Prostate gland (tissue), 2 donors: ENCODE measurements at regions not wholly inside any gene's neighbourhood (a gene's known extent, or its start where the extent isn't known, plus 50 kb on each side); places are given as distances from the start of the nearest gene placed in this dataset.

Source experiments
- DNase-seq: peaks from one replicate; pipeline ENCODE4 v3.0.0-alpha.2; 2019; ENCODE audit warnings: low spot score
- H3K27ac ChIP-seq, 2 donors: fragments of 200-600 bp; sonication (generic); 2 replicates each; pipeline ENCODE4 v1.5.1; 2017 to 2019
- H3K27me3 ChIP-seq: fragments of 200-600 bp; sonication (generic); replicated peaks from 2 replicates; pipeline ENCODE4 v1.5.1; 2019; ENCODE audit not compliant: insufficient read depth
- H3K36me3 ChIP-seq, 2 donors: fragments of 200-600 bp; sonication (generic); 1 replicate in 1 of 2; 2 replicates in 1 of 2; pipeline versions ENCODE4 v1.5.1 to v1.8.1; 2017 to 2019
- H3K4me1 ChIP-seq: fragments of 200-600 bp; sonication (generic); replicated peaks from 2 replicates; pipeline ENCODE4 v1.5.1; 2019
- H3K4me3 ChIP-seq, 2 donors: fragments of 200-600 bp; sonication (generic); 2 replicates each; pipeline ENCODE4 v1.5.1; 2017 to 2019
- H3K9me3 ChIP-seq: fragments of 200-600 bp; sonication (generic); 2 replicates; pipeline ENCODE4 v1.5.1; 2017
- POLR2A ChIP-seq: fragments of 450-650 bp; IDR thresholded peaks from one replicate; pipeline ENCODE4 v1.6.1; 2016; ENCODE audit warnings: antibody characterized with exemption, mild to moderate bottlenecking
- POLR2AphosphoS5 ChIP-seq: sonication (generic); formaldehyde crosslinking; IDR thresholded peaks from one replicate; pipeline ENCODE4 v1.6.1; 2017; ENCODE audit warnings: antibody characterized with exemption
- WGBS: methylation state at CpG from one replicate; pipeline ENCODE4 v1.1.5; 2018; 5-methylcytosine and 5-hydroxymethylcytosine counted together
- intact Hi-C: fragments of 100-400 bp; cut with DNase I; formaldehyde crosslinking; loops from one replicate; pipeline ENCODE4 v1.14.2; 2022
- TF ChIP-seq, protein P1 (sequence below), 4 experiments: fragments of 200-600 bp in 2 of 4; fragments of 450-650 bp in 2 of 4; sonication (generic) in 2 of 4; IDR thresholded peaks; 1 replicate in 3 of 4; 2 replicates in 1 of 4; pipeline ENCODE4 v1.5.1; 2016 to 2019; ENCODE audit warnings: antibody characterized with exemption in 4 of 4, mild to moderate bottlenecking in 2 of 4, moderate library complexity in 2 of 4

DNA sequence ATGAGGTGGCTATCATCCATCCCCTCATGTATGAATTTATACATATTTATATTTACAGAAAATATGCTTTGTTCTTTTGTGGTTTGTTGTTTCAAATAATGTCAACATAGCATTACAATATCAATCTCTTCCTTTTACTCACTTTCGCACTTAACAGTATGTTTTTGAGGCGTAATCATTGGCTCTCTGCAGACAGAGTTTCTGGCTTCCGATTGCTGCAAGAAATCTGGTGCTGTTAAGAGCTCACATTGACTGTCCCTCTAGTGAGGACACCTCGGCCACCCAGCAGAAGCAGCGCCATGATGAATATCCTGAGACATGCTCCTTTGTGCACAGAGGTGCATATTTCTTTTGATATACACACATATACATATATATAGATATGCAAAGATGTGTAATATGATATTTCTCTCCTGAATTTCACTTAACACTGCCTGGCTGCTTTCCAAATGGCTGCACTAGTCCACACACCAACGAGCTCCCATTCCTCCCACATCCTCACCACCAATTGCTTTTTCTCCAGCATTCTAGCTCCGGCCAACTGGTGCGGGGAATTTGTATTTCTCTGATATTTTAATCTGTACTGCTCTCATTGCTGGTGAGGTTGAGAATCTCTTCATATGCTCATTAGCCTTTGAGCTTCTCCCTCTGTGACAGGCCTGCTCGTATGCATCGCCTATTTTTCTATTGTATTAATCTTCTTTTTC is 248.4 kb downstream of the SIPA1L2 start:
- H3K27me3 ChIP-seq = no peaks in the 10 kb centered on the region
- intact Hi-C loops = no loop called here
- no peak overlapping the region for H3K4me3 ChIP-seq
- DNase-seq = no peak
- TF ChIP-seq POLR2AphosphoS5 = no peak
- TF ChIP-seq, protein P1, sequence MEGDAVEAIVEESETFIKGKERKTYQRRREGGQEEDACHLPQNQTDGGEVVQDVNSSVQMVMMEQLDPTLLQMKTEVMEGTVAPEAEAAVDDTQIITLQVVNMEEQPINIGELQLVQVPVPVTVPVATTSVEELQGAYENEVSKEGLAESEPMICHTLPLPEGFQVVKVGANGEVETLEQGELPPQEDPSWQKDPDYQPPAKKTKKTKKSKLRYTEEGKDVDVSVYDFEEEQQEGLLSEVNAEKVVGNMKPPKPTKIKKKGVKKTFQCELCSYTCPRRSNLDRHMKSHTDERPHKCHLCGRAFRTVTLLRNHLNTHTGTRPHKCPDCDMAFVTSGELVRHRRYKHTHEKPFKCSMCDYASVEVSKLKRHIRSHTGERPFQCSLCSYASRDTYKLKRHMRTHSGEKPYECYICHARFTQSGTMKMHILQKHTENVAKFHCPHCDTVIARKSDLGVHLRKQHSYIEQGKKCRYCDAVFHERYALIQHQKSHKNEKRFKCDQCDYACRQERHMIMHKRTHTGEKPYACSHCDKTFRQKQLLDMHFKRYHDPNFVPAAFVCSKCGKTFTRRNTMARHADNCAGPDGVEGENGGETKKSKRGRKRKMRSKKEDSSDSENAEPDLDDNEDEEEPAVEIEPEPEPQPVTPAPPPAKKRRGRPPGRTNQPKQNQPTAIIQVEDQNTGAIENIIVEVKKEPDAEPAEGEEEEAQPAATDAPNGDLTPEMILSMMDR (IDR thresholded peaks at IDR 0.05) = no peak
- TF ChIP-seq POLR2A = no peak
- 91% methylated on average over 10 of the region's 10 CpGs for WGBS
- no peak overlapping the region for H3K27ac ChIP-seq
- H3K4me1 ChIP-seq = peaks cover 8% of the 10 kb centered on the region
- H3K9me3 ChIP-seq = no peaks in the 10 kb centered on the region
- no peaks in the 10 kb centered on the region for H3K36me3 ChIP-seq

DNA sequence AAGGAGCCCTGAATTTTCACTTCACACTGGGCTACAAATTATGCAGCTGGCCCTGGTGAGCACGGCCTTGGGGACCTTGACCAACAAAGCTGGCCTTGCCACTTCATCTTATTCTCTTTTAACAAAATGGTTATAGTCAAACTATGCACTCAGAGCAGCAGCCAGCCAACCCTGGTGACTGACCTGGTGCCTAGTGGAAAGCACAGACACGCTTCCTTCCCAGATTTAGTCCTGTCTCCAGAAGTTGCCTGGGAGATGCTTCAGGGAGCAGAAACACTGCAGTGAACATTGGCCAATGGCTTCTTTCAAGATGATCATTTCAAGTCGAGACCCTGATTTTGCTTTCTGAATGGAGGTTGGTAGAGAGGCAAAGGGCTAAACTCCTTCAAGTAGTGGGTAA is 249.3 kb downstream of the SIPA1L2 start:
- Histone ChIP-seq H3K27me3 (no peaks in the 10 kb centered on the region), H3K27ac (no peak overlapping the region), H3K9me3 (no peaks in the 10 kb centered on the region), H3K4me3 (no peak overlapping the region), H3K36me3 (no peaks in the 10 kb centered on the region), H3K4me1 (peaks cover 8% of the 10 kb centered on the region)
- WGBS = 96% methylated on average over 3 of the region's 3 CpGs
- no peak for DNase-seq
- intact Hi-C loops = no loop called here
- TF ChIP-seq POLR2AphosphoS5 (no peak), POLR2A (no peak)
- TF ChIP-seq, protein P1 (IDR thresholded peaks at IDR 0.05) = no peak

DNA sequence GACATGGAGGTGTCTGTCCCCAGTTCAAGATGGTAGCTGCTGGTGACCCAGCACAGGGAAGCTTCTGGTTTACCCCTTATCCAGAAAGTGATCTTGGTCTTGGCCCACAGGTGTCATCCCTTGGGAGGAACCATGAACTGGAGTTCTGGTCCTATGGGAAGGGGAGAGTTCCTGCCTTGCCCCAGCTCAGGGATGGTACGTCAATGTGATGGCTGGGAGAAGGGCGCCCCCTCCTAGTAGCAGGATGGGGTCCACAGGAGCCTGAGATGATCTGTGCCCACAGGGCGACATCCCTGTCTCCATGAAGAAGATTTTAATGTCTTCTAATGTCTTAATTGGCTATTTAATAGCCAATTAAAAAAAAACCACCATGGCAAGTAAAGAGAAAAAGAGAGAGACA is 249.8 kb downstream of the SIPA1L2 start:
- WGBS = 100% methylated on average over 3 of the region's 3 CpGs
- no peak overlapping the region for H3K4me3 ChIP-seq
- DNase-seq = no peak
- peaks cover 8% of the 10 kb centered on the region for H3K4me1 ChIP-seq
- H3K27ac ChIP-seq = no peak overlapping the region
- TF ChIP-seq POLR2A (no peak), POLR2AphosphoS5 (no peak)
- TF ChIP-seq, protein P1 (IDR thresholded peaks at IDR 0.05) = no peak
- intact Hi-C loops = no loop called here
- no peaks in the 10 kb centered on the region for H3K36me3 ChIP-seq
- H3K9me3 ChIP-seq = no peaks in the 10 kb centered on the region
- H3K27me3 ChIP-seq = no peaks in the 10 kb centered on the region

DNA sequence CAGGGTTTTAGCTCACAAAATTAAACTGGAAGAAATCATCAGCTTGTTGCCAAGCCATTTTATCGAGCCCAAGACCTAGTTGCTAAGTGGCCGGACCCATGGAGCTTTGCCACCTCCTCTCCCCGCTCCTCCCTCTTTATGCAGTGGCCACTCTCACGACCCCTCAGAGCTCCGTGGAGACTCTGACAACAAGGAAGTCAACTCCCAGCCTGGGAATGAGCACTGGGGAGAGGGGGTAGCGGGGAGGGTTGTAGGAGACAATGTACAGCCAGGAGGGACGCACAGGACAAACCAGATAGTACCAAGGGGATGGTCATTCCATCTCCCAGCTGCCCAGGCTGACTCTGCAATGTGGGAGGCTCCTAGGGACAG is 250.9 kb downstream of the SIPA1L2 start:
- TF ChIP-seq POLR2AphosphoS5 (no peak), POLR2A (no peak)
- TF ChIP-seq, protein P1 (IDR thresholded peaks at IDR 0.05) = no peak
- Histone ChIP-seq H3K27ac (peak overlapping the region; percentile 66 to 73), H3K36me3 (no peaks in the 10 kb centered on the region), H3K27me3 (no peaks in the 10 kb centered on the region), H3K4me3 (no peak overlapping the region), H3K4me1 (peaks cover 8% of the 10 kb centered on the region), H3K9me3 (no peaks in the 10 kb centered on the region)
- intact Hi-C loops = no loop called here
- DNase-seq = no peak
- WGBS = 52% methylated on average over 7 of the region's 7 CpGs

DNA sequence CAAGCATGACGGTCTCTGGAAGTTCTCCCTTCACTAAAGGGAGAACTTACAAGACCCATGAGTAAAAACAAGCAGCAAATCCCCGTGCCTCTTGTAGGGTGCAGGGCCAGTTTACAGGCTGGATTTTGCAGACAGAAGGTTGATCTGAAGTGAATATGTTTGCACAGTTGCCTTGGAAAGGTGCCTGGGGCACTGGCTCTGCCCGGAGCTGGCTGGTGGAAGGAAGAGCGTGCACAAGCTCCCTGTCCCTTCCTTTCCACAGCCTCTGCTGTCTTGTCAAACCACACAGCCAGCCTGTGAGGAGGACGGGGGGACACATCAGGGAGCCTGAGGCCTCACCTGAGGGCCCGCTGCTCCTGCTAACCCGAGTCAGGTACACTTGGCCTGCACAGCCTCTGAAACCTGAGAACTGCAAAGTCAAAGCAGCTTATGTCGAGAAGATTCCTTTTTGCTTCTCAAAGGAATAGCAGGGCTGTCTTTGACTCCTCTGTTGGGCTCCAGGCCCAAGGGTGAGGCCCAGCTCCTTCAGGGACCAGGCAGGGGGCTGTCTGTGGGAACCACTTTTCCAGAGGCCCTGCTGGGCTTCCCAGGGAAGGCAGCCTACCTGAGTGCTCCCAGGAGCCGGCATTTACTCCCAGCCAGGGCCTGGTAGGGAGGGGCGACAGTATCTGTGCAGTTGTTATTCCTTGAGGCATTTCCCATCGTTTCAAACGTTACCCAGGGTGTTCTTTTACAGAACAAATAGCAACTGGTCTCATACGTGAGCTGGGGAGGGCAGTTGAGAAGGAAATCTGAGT is 251.5 kb downstream of the SIPA1L2 start:
- WGBS = 20% methylated on average over 13 of the region's 13 CpGs
- H3K27me3 ChIP-seq = no peaks in the 10 kb centered on the region
- intact Hi-C loops = no loop called here
- no peaks in the 10 kb centered on the region for H3K9me3 ChIP-seq
- H3K36me3 ChIP-seq = no peaks in the 10 kb centered on the region
- peak overlapping the region; percentile 66 to 73 for H3K27ac ChIP-seq
- DNase-seq = peak; percentile 75
- peak; percentile 36 for TF ChIP-seq POLR2AphosphoS5
- no peak for TF ChIP-seq POLR2A
- peaks cover 8% of the 10 kb centered on the region for H3K4me1 ChIP-seq
- H3K4me3 ChIP-seq = no peak overlapping the region
